MCF 10A (cell line): ENCODE measurements at regions not wholly inside any gene's neighbourhood (a gene's known extent, or its start where the extent isn't known, plus 50 kb on each side); places are given as distances from the start of the nearest gene placed in this dataset.
A peak's percentile ranks its signal among the peaks of the same experiment; 100 is the strongest.

Experiments used
- BruUV-seq: library from RNA; stranded (reverse); fragments of 400-500 nt; replicated peaks from 2 replicates; lab custom pipeline; 2021; lab: Mats Ljungman, UMichigan
- CTCF ChIA-PET: fragments of 300-600 bp; sonication (Branson Sonifier 250); formaldehyde crosslinking; extraction: SDS; loops from one replicate; lab custom pipeline; 2021; ENCODE audit warnings: antibody characterized with exemption, inconsistent platforms; lab: Yijun Ruan, JAX
- POLR2A ChIA-PET: fragments of 300-600, 350-650 bp; sonication (Branson Sonifier 250); formaldehyde crosslinking; extraction: SDS; loops from one replicate; lab custom pipeline; 2020; ENCODE audit warnings: antibody characterized with exemption, inconsistent platforms; lab: Yijun Ruan, JAX
- DNase-seq: peaks from one replicate; pipeline ENCODE4 v3.0.0-alpha.2; 2018; ENCODE audit not compliant: unreplicated experiment
- H3K27ac Mint-ChIP-seq: one replicate; pipeline ENCODE4 v1.8.0; 2022; ENCODE audit warnings: mild to moderate bottlenecking, low read depth, mixed read lengths; ENCODE audit not compliant: unreplicated experiment
- H3K27me3 Mint-ChIP-seq: one replicate; pipeline ENCODE4 v1.8.0; 2022; ENCODE audit warnings: mixed read lengths; ENCODE audit not compliant: insufficient read depth, unreplicated experiment
- H3K36me3 Mint-ChIP-seq: one replicate; pipeline ENCODE4 v1.8.0; 2022; ENCODE audit warnings: mild to moderate bottlenecking, moderate library complexity, mixed read lengths; ENCODE audit not compliant: insufficient read depth, unreplicated experiment
- H3K4me1 Mint-ChIP-seq: one replicate; pipeline ENCODE4 v1.8.0; 2022; ENCODE audit warnings: mixed read lengths; ENCODE audit not compliant: insufficient read depth, unreplicated experiment
- H3K4me3 Mint-ChIP-seq: one replicate; pipeline ENCODE4 v1.8.0; 2022; ENCODE audit warnings: mild to moderate bottlenecking, moderate library complexity, mixed read lengths; ENCODE audit not compliant: unreplicated experiment
- H3K9me3 Mint-ChIP-seq: one replicate; pipeline ENCODE4 v1.8.0; 2022; ENCODE audit warnings: mixed read lengths; ENCODE audit not compliant: unreplicated experiment
- CTCF ChIP-seq: fragments of 200-600 bp; IDR thresholded peaks from one replicate; pipeline ENCODE4 v1.8.0; 2022; ENCODE audit warnings: antibody characterized with exemption, mild to moderate bottlenecking; ENCODE audit not compliant: unreplicated experiment
- intact Hi-C: fragments of 100-400 bp; cut with micrococcal nuclease; formaldehyde crosslinking; loops from 2 replicates; pipeline ENCODE4 v1.14.1; 2022

- intact Hi-C loops = no loop called here
- no TSS peak for BruUV-seq
- CTCF ChIA-PET = interaction anchor here (0.5 to 1.8 kb wide), 4 partner anchors 11 to 671 kb away, joined by 3 to 7 read pairs (median 4); no protein-coding TSS in a partner anchor
- peak; percentile 26 for TF ChIP-seq CTCF
- no peak overlapping the region for H3K4me3 Mint-ChIP-seq
- H3K4me1 Mint-ChIP-seq = no peaks in the 10 kb centered on the region
- H3K36me3 Mint-ChIP-seq = no peaks in the 10 kb centered on the region
- peak; percentile 18 for DNase-seq
- no peaks in the 10 kb centered on the region for H3K27me3 Mint-ChIP-seq
- H3K9me3 Mint-ChIP-seq = peaks cover 7% of the 10 kb centered on the region
- H3K27ac Mint-ChIP-seq = no peak overlapping the region
- POLR2A ChIA-PET = no interaction called here
Observed at GRCh38 chr11:104332110-104332509, 168.2 kb upstream of the PDGFD start.

GRCh38 chr11:104329078-104329665 is 165.2 kb upstream of the PDGFD start:
- BruUV-seq = no TSS peak
- Mint-ChIP-seq H3K27me3 (no peaks in the 10 kb centered on the region), H3K4me1 (no peaks in the 10 kb centered on the region), H3K36me3 (no peaks in the 10 kb centered on the region), H3K4me3 (no peak overlapping the region), H3K9me3 (peaks cover 6% of the 10 kb centered on the region), H3K27ac (no peak overlapping the region)
- intact Hi-C loops = no loop called here
- DNase-seq = no peak
- ChIA-PET CTCF (interaction anchor here (0.6 to 0.9 kb wide), 2 partner anchors 24 to 109 kb away, joined by 3 read pairs; no protein-coding TSS in a partner anchor), POLR2A (no interaction called here)
- TF ChIP-seq CTCF = no peak

DNA sequence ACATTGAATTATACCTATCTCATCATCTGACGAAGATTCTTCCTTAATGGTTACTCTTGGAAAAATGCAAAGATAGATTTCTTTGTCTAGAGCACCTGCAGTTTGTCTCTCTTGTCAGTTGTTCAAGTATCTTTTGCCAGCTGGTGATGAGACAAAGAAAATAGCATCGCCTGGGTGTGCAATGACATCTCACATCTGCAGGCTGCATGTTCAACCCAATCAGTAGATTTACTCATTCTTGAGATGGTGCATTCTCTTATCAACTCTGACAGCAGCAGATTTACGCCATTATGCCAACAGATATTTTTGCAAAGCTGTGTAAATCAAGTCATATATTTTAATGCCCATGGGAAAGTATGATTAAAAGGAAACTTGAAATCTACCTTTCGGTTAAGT is 164.6 kb upstream of the PDGFD start:
- no peaks in the 10 kb centered on the region for H3K4me1 Mint-ChIP-seq
- intact Hi-C loops = no loop called here
- H3K4me3 Mint-ChIP-seq = no peak overlapping the region
- CTCF ChIA-PET = no interaction called here
- no peak for TF ChIP-seq CTCF
- no TSS peak for BruUV-seq
- no peaks in the 10 kb centered on the region for H3K36me3 Mint-ChIP-seq
- POLR2A ChIA-PET = no interaction called here
- no peak overlapping the region for H3K27ac Mint-ChIP-seq
- no peaks in the 10 kb centered on the region for H3K27me3 Mint-ChIP-seq
- H3K9me3 Mint-ChIP-seq = no peaks in the 10 kb centered on the region
- DNase-seq = no peak

DNA sequence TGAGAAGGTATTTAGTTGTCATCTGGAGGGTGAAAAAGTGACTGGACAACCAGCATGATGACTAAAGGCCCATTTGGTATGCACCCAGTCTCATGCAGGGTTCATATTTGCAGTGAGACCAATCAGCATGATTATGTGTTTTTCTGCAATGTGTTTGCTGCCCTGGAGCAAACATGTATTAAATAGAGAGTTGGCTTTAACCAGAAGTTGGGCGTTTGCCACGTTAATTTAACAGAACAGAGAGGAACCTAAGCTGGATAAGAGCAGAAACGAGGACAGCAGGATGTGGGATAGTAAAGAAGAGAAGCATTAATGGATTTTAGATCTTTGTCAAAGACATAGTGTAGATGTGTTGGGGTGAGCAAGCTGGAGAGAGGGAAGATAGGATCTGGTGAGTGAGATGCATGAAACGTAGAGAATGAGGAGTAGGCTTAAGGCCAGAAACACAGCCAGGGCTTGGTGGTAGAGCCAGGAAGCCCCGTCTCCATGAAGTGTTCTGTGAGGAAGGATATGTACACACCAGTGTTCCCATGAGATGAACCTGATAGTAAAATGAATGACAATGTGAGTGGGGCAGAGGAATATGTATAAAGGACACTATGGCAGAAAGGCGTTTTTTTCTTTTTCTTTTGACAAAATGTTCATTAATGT is 164.0 kb upstream of the PDGFD start:
- Mint-ChIP-seq H3K9me3 (no peaks in the 10 kb centered on the region), H3K27me3 (no peaks in the 10 kb centered on the region), H3K4me3 (no peak overlapping the region), H3K27ac (no peak overlapping the region), H3K4me1 (no peaks in the 10 kb centered on the region), H3K36me3 (no peaks in the 10 kb centered on the region)
- POLR2A ChIA-PET = no interaction called here
- intact Hi-C loops = no loop called here
- CTCF ChIA-PET = no interaction called here
- BruUV-seq = no TSS peak
- no peak for TF ChIP-seq CTCF
- no peak for DNase-seq
